ENCODE measurements at regions not wholly inside any gene's neighbourhood (a gene's known extent, or its start where the extent isn't known, plus 50 kb on each side); places are given as distances from the start of the nearest gene placed in this dataset.

GRCh38 chr10:120984221-120984620, 133.1 kb downstream of the WDR11 start:
- DNase-seq, result no peak

GRCh38 chr10:120987359-120987758, 136.2 kb downstream of the WDR11 start:
- DNase-seq, result no peak

- no peak for DNase-seq
These were observed 137.6 kb downstream of the WDR11 start for GRCh38 chr10:120988751-120989150.

- DNase-seq, result no peak
These were observed 138.1 kb downstream of the WDR11 start for GRCh38 chr10:120989279-120989678.

- DNase-seq, result no peak
These were observed 138.9 kb downstream of the WDR11 start for GRCh38 chr10:120989996-120990598.

GRCh38 chr10:120990831-120991230, 139.7 kb downstream of the WDR11 start:
- no peak for DNase-seq

- DNase-seq, result no peak
These were observed 141.9 kb downstream of the WDR11 start for GRCh38 chr10:120993089-120993488.

GRCh38 chr10:120995768-120996167, 144.6 kb downstream of the WDR11 start:
- no peak for DNase-seq

GRCh38 chr10:120996456-120997034, 145.4 kb downstream of the WDR11 start:
- no peak for DNase-seq

- DNase-seq, result no peak
These were observed 146.2 kb downstream of the WDR11 start for GRCh38 chr10:120997313-120997712.

- no peak for DNase-seq
These were observed 146.6 kb downstream of the WDR11 start for GRCh38 chr10:120997756-120998155.

GRCh38 chr10:120998251-120998650, 147.1 kb downstream of the WDR11 start:
- DNase-seq, result no peak

- no peak for DNase-seq
These were observed 147.7 kb downstream of the WDR11 start for GRCh38 chr10:120998782-120999285.

- no peak for DNase-seq
These were observed 148.7 kb downstream of the WDR11 start for GRCh38 chr10:120999868-121000267.

- DNase-seq, result no peak
These were observed 151.5 kb downstream of the WDR11 start for GRCh38 chr10:121002586-121003205.

GRCh38 chr10:121005948-121006587, 154.9 kb downstream of the WDR11 start:
- DNase-seq, result no peak

GRCh38 chr10:121007264-121007663, 156.1 kb downstream of the WDR11 start:
- DNase-seq, result no peak

GRCh38 chr10:121015916-121016315, 164.8 kb downstream of the WDR11 start:
- DNase-seq, result no peak

GRCh38 chr10:121024905-121025584, 173.9 kb downstream of the WDR11 start:
- no peak for DNase-seq

GRCh38 chr10:121025731-121026130, 174.6 kb downstream of the WDR11 start:
- no peak for DNase-seq

- no peak for DNase-seq
These were observed 176.2 kb downstream of the WDR11 start for GRCh38 chr10:121027371-121027770.

- DNase-seq, result no peak
These were observed 181.3 kb downstream of the WDR11 start for GRCh38 chr10:121032460-121032859.

- DNase-seq, result no peak
These were observed 182.2 kb downstream of the WDR11 start for GRCh38 chr10:121033366-121033765.

All from NCI-H526 (cell line).